ENCODE measurements at regions not wholly inside any gene's neighbourhood (a gene's known extent, or its start where the extent isn't known, plus 50 kb on each side); places are given as distances from the start of the nearest gene placed in this dataset.

- TF ChIP-seq EZH2 (optimal IDR thresholded peaks at IDR 0.05; ENCODE audit: low read depth, low read length) (no peak), CTCF (IDR thresholded peaks at IDR 0.05; ENCODE audit: low read length) (no peak), EZH2phosphoT487 (IDR thresholded peaks at IDR 0.05; ENCODE audit: low read length) (no peak)
- H3K9me2 ChIP-seq (replicated peaks; ENCODE audit: insufficient read depth, low read length), result no peaks in the 10 kb centered on the region
- no peaks in the 10 kb centered on the region for H4K20me1 ChIP-seq (ENCODE audit: insufficient read depth, low read length)
- no peaks in the 10 kb centered on the region for H3K9me3 ChIP-seq (replicated peaks; ENCODE audit: insufficient read depth, low read length)
- no peak overlapping the region for H3K4me2 ChIP-seq (ENCODE audit: low read depth, low read length)
- no peaks in the 10 kb centered on the region for H3K27me3 ChIP-seq (replicated peaks; ENCODE audit: insufficient read depth, low read length)
- DNase-seq, result peak; percentile 51
- H3K36me3 ChIP-seq (replicated peaks; ENCODE audit: insufficient read depth, low read length), result no peaks in the 10 kb centered on the region
- no peaks in the 10 kb centered on the region for H3F3A ChIP-seq (ENCODE audit: insufficient read depth, low read length)
- no peaks in the 10 kb centered on the region for H3K79me2 ChIP-seq (ENCODE audit: low read length)
- H3K4me3 ChIP-seq (ENCODE audit: low read length), result no peak overlapping the region
- H3K4me1 ChIP-seq (ENCODE audit: low read length), result no peaks in the 10 kb centered on the region
- H3K9ac ChIP-seq (ENCODE audit: low read length), result no peak overlapping the region
- H3K27ac ChIP-seq (ENCODE audit: low read length), result no peak overlapping the region
- peak overlapping the region; percentile 19; the same call in 1 of the 2 replicates for H2AFZ ChIP-seq (ENCODE audit: low read length)
Observed at GRCh38 chr5:26227245-26227644, 811.1 kb downstream of the CDH9 start.

GRCh38 chr5:26205121-26205520 is 833.3 kb downstream of the CDH9 start:
- no peaks in the 10 kb centered on the region for H3F3A ChIP-seq (ENCODE audit: insufficient read depth, low read length)
- H3K4me2 ChIP-seq (ENCODE audit: low read depth, low read length), result no peak overlapping the region
- H3K9me2 ChIP-seq (replicated peaks; ENCODE audit: insufficient read depth, low read length), result no peaks in the 10 kb centered on the region
- H2AFZ ChIP-seq (ENCODE audit: low read length), result no peak overlapping the region
- no peaks in the 10 kb centered on the region for H3K4me1 ChIP-seq (ENCODE audit: low read length)
- H3K9me3 ChIP-seq (replicated peaks; ENCODE audit: insufficient read depth, low read length), result no peaks in the 10 kb centered on the region
- H3K27ac ChIP-seq (ENCODE audit: low read length), result no peak overlapping the region
- TF ChIP-seq EZH2phosphoT487 (IDR thresholded peaks at IDR 0.05; ENCODE audit: low read length) (no peak), CTCF (IDR thresholded peaks at IDR 0.05; ENCODE audit: low read length) (no peak), EZH2 (optimal IDR thresholded peaks at IDR 0.05; ENCODE audit: low read depth, low read length) (no peak)
- H3K36me3 ChIP-seq (replicated peaks; ENCODE audit: insufficient read depth, low read length), result no peaks in the 10 kb centered on the region
- no peaks in the 10 kb centered on the region for H3K27me3 ChIP-seq (replicated peaks; ENCODE audit: insufficient read depth, low read length)
- H3K79me2 ChIP-seq (ENCODE audit: low read length), result no peaks in the 10 kb centered on the region
- H3K9ac ChIP-seq (ENCODE audit: low read length), result no peak overlapping the region
- H3K4me3 ChIP-seq (ENCODE audit: low read length), result no peak overlapping the region
- H4K20me1 ChIP-seq (ENCODE audit: insufficient read depth, low read length), result no peaks in the 10 kb centered on the region
- no peak for DNase-seq

- Histone ChIP-seq H3K4me1 (ENCODE audit: low read length) (no peaks in the 10 kb centered on the region), H3K27ac (ENCODE audit: low read length) (no peak overlapping the region)
Observed at GRCh38 chr5:26193626-26194025, 844.8 kb downstream of the CDH9 start.

More at GRCh38 chr5:26193626-26194025, 844.8 kb downstream of the CDH9 start:
- H3K27me3 ChIP-seq (replicated peaks; ENCODE audit: insufficient read depth, low read length), result no peaks in the 10 kb centered on the region
- no peaks in the 10 kb centered on the region for H3K9me3 ChIP-seq (replicated peaks; ENCODE audit: insufficient read depth, low read length)
- no peak overlapping the region for H2AFZ ChIP-seq (ENCODE audit: low read length)
- H3F3A ChIP-seq (ENCODE audit: insufficient read depth, low read length), result no peaks in the 10 kb centered on the region
- TF ChIP-seq CTCF (IDR thresholded peaks at IDR 0.05; ENCODE audit: low read length) (no peak), EZH2phosphoT487 (IDR thresholded peaks at IDR 0.05; ENCODE audit: low read length) (no peak), EZH2 (optimal IDR thresholded peaks at IDR 0.05; ENCODE audit: low read depth, low read length) (no peak)
- no peaks in the 10 kb centered on the region for H3K79me2 ChIP-seq (ENCODE audit: low read length)
- H3K36me3 ChIP-seq (replicated peaks; ENCODE audit: insufficient read depth, low read length), result no peaks in the 10 kb centered on the region
- H4K20me1 ChIP-seq (ENCODE audit: insufficient read depth, low read length), result no peaks in the 10 kb centered on the region
- no peak overlapping the region for H3K4me2 ChIP-seq (ENCODE audit: low read depth, low read length)
- no peak overlapping the region for H3K9ac ChIP-seq (ENCODE audit: low read length)
- H3K4me3 ChIP-seq (ENCODE audit: low read length), result no peak overlapping the region
- no peaks in the 10 kb centered on the region for H3K9me2 ChIP-seq (replicated peaks; ENCODE audit: insufficient read depth, low read length)
- no peak for DNase-seq

Data from MM.1S (cell line).